ENCODE measurements at regions not wholly inside any gene's neighbourhood (a gene's known extent, or its start where the extent isn't known, plus 50 kb on each side); places are given as distances from the start of the nearest gene placed in this dataset.

GRCh38 chr2:106978647-106979046 is 92.7 kb upstream of the ST6GAL2 start:
- DNase-seq (ENCODE audit: low read depth, low spot score), result no peak

GRCh38 chr2:106981491-106981890 is 95.5 kb upstream of the ST6GAL2 start:
- no peak for DNase-seq (ENCODE audit: low read depth, low spot score)

- no peak for DNase-seq (ENCODE audit: low read depth, low spot score)
These were observed 96.4 kb upstream of the ST6GAL2 start for GRCh38 chr2:106982350-106982749.

- DNase-seq (ENCODE audit: low read depth, low spot score), result no peak
These were observed 97.3 kb upstream of the ST6GAL2 start for GRCh38 chr2:106983305-106983704.

- no peak for DNase-seq (ENCODE audit: low read depth, low spot score)
These were observed 102.4 kb upstream of the ST6GAL2 start for GRCh38 chr2:106988361-106988760.

- no peak for DNase-seq (ENCODE audit: low read depth, low spot score)
These were observed 104.3 kb upstream of the ST6GAL2 start for GRCh38 chr2:106990297-106990696.

GRCh38 chr2:106991866-106992265 is 105.9 kb upstream of the ST6GAL2 start:
- DNase-seq (ENCODE audit: low read depth, low spot score), result no peak

- DNase-seq (ENCODE audit: low read depth, low spot score), result no peak
These were observed 109.6 kb upstream of the ST6GAL2 start for GRCh38 chr2:106995556-106995955.

GRCh38 chr2:106996171-106996769 is 110.3 kb upstream of the ST6GAL2 start:
- DNase-seq (ENCODE audit: low read depth, low spot score), result no peak

- DNase-seq (ENCODE audit: low read depth, low spot score), result no peak
These were observed 111.2 kb upstream of the ST6GAL2 start for GRCh38 chr2:106997204-106997603.

- no peak for DNase-seq (ENCODE audit: low read depth, low spot score)
These were observed 115.1 kb upstream of the ST6GAL2 start for GRCh38 chr2:107001062-107001461.

GRCh38 chr2:107001551-107001950 is 115.6 kb upstream of the ST6GAL2 start:
- DNase-seq (ENCODE audit: low read depth, low spot score), result no peak

- DNase-seq (ENCODE audit: low read depth, low spot score), result no peak
These were observed 116.2 kb upstream of the ST6GAL2 start for GRCh38 chr2:107001964-107002696.

- DNase-seq (ENCODE audit: low read depth, low spot score), result no peak
These were observed 116.8 kb upstream of the ST6GAL2 start for GRCh38 chr2:107002735-107003134.

- DNase-seq (ENCODE audit: low read depth, low spot score), result no peak
These were observed 119.9 kb upstream of the ST6GAL2 start for GRCh38 chr2:107005853-107006252.

GRCh38 chr2:107006836-107007235 is 120.9 kb upstream of the ST6GAL2 start:
- DNase-seq (ENCODE audit: low read depth, low spot score), result no peak

GRCh38 chr2:107007927-107008326 is 122.0 kb upstream of the ST6GAL2 start:
- no peak for DNase-seq (ENCODE audit: low read depth, low spot score)

GRCh38 chr2:107008843-107009242 is 122.9 kb upstream of the ST6GAL2 start:
- DNase-seq (ENCODE audit: low read depth, low spot score), result no peak

- DNase-seq (ENCODE audit: low read depth, low spot score), result no peak
These were observed 123.3 kb upstream of the ST6GAL2 start for GRCh38 chr2:107009275-107009674.

- DNase-seq (ENCODE audit: low read depth, low spot score), result no peak
These were observed 126.8 kb upstream of the ST6GAL2 start for GRCh38 chr2:107012714-107013306.

GRCh38 chr2:107013884-107014283 is 127.9 kb upstream of the ST6GAL2 start:
- no peak for DNase-seq (ENCODE audit: low read depth, low spot score)

- no peak for DNase-seq (ENCODE audit: low read depth, low spot score)
These were observed 132.4 kb upstream of the ST6GAL2 start for GRCh38 chr2:107018366-107018765.

- DNase-seq (ENCODE audit: low read depth, low spot score), result no peak
These were observed 134.4 kb upstream of the ST6GAL2 start for GRCh38 chr2:107020392-107020791.
